SK-N-SH treated with all-trans-retinoic acid at 6 μM for 48 hours (cell line): ENCODE measurements at regions not wholly inside any gene's neighbourhood (a gene's known extent, or its start where the extent isn't known, plus 50 kb on each side); places are given as distances from the start of the nearest gene placed in this dataset.

Experiments used
- ATAC-seq: fragments of 200-7000 bp; cut with Tn5 transposase; 3 replicates; pipeline ENCODE4 v1.9.1; 2020; ENCODE audit warnings: mild to moderate bottlenecking, moderate library complexity
- ARNTL ChIP-seq: fragments of 450-650 bp; formaldehyde crosslinking; IDR thresholded peaks from 2 replicates; pipeline ENCODE4 v1.5.0; 2020; ENCODE audit warnings: low read depth, mild to moderate bottlenecking, moderate library complexity, borderline replicate concordance
- BACH2 ChIP-seq: fragments of 250-450 bp; sonication (Bioruptor Pico); IDR thresholded peaks from 2 replicates; pipeline ENCODE4 v1.9.0; 2021; ENCODE audit warnings: mild to moderate bottlenecking, borderline replicate concordance
- CSDC2 ChIP-seq: fragments of 250-450 bp; sonication (Bioruptor Pico); IDR thresholded peaks from 2 replicates; pipeline ENCODE4 v1.5.0; 2020; ENCODE audit warnings: mild to moderate bottlenecking, moderate library complexity
- ESRRG ChIP-seq: fragments of 250-450 bp; sonication (Bioruptor Pico); IDR thresholded peaks from 2 replicates; pipeline ENCODE4 v1.6.1; 2021; ENCODE audit warnings: mild to moderate bottlenecking
- GLIS3 ChIP-seq: fragments of 250-450 bp; sonication (Bioruptor Pico); IDR thresholded peaks from 2 replicates; pipeline ENCODE4 v1.5.0; 2020; ENCODE audit warnings: mild to moderate bottlenecking, moderate library complexity
- ISL1 ChIP-seq: fragments of 250-450 bp; sonication (Bioruptor Pico); IDR thresholded peaks from 2 replicates; pipeline ENCODE4 v2.1.2; 2022; ENCODE audit warnings: mild to moderate bottlenecking, moderate library complexity
- OSR1 ChIP-seq: fragments of 250-450 bp; sonication (Bioruptor Pico); IDR thresholded peaks from 2 replicates; pipeline ENCODE4 v1.8.0; 2022; ENCODE audit warnings: moderate library complexity, mild to moderate bottlenecking, inconsistent platforms
- PPARA ChIP-seq: fragments of 250-450 bp; sonication (Bioruptor Pico); IDR thresholded peaks from 2 replicates; pipeline ENCODE4 v1.5.0; 2020; ENCODE audit warnings: mild to moderate bottlenecking, borderline replicate concordance
- RARB ChIP-seq: fragments of 250-450 bp; sonication (Bioruptor Pico); IDR thresholded peaks from 2 replicates; pipeline ENCODE4 v1.8.0; 2021; ENCODE audit warnings: mild to moderate bottlenecking, moderate library complexity
- SNAI2 ChIP-seq: fragments of 250-450 bp; sonication (Bioruptor Pico); IDR thresholded peaks from 2 replicates; pipeline ENCODE4 v1.5.0; 2020; ENCODE audit warnings: mild to moderate bottlenecking, moderate library complexity
- TCF4 ChIP-seq: fragments of 250-450 bp; sonication (Bioruptor Pico); IDR thresholded peaks from 2 replicates; pipeline ENCODE4 v1.8.0; 2021; ENCODE audit warnings: mild to moderate bottlenecking, moderate library complexity, borderline replicate concordance
- TOX ChIP-seq: fragments of 250-450 bp; sonication (Bioruptor Pico); IDR thresholded peaks from 2 replicates; pipeline ENCODE4 v1.8.0; 2021; ENCODE audit warnings: mild to moderate bottlenecking, moderate library complexity, borderline replicate concordance
- ZC3H10 ChIP-seq: fragments of 250-450 bp; sonication (Bioruptor Pico); IDR thresholded peaks from 2 replicates; pipeline ENCODE4 v1.5.1; 2021; ENCODE audit warnings: mild to moderate bottlenecking, moderate library complexity
- ZFP30 ChIP-seq: fragments of 450-650 bp; formaldehyde crosslinking; IDR thresholded peaks from 2 replicates; pipeline ENCODE4 v1.5.0; 2022; ENCODE audit warnings: mild to moderate bottlenecking, moderate library complexity
- ZNF565 ChIP-seq: fragments of 450-650 bp; formaldehyde crosslinking; conservative IDR thresholded peaks from 2 replicates; pipeline ENCODE4 v1.5.0; 2020; ENCODE audit warnings: low read depth, mild to moderate bottlenecking, moderate library complexity
- ZNF70 ChIP-seq: fragments of 450-650 bp; formaldehyde crosslinking; IDR thresholded peaks from 2 replicates; pipeline ENCODE4 v1.5.0; 2020; ENCODE audit warnings: mild to moderate bottlenecking, moderate library complexity
- ZNF8 ChIP-seq: fragments of 450-650 bp; formaldehyde crosslinking; IDR thresholded peaks from 2 replicates; pipeline ENCODE4 v1.5.0; 2020; ENCODE audit warnings: mild to moderate bottlenecking, moderate library complexity
- TF ChIP-seq, protein P1 (sequence below): fragments of 250-450 bp; sonication (Bioruptor Pico); IDR thresholded peaks from 2 replicates; pipeline ENCODE4 v1.8.0; 2020; ENCODE audit warnings: mild to moderate bottlenecking, moderate library complexity, borderline replicate concordance
- TF ChIP-seq, protein P2 (sequence below): fragments of 250-450 bp; sonication (Bioruptor Pico); IDR thresholded peaks from 2 replicates; pipeline ENCODE4 v1.5.0; 2020; ENCODE audit warnings: mild to moderate bottlenecking, moderate library complexity
- TF ChIP-seq, protein P3 (sequence below): fragments of 250-450 bp; sonication (Bioruptor Pico); IDR thresholded peaks from 2 replicates; pipeline ENCODE4 v1.8.0; 2021; ENCODE audit warnings: low read depth, mild to moderate bottlenecking, moderate library complexity, borderline replicate concordance

DNA sequence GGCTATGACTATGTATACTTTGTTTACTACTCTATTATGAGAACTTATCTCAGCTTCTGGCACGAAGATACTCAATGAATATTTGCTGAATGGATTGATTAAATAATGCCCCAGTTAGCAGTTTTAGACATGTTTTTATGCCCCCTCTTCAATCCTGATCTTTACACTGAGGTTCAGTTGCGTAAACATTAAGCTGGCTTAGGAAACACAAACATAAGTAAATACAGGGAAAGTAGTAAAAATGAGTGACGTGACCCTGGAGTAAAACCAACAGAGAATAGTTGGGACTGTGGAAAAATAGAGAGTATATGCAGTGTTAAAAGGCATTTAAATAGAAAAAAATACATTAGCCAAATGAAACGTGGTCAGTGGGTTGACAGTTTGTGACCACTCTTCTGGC, 387.0 kb upstream of the ACTRT1 start:
- ATAC-seq, result no peak

DNA sequence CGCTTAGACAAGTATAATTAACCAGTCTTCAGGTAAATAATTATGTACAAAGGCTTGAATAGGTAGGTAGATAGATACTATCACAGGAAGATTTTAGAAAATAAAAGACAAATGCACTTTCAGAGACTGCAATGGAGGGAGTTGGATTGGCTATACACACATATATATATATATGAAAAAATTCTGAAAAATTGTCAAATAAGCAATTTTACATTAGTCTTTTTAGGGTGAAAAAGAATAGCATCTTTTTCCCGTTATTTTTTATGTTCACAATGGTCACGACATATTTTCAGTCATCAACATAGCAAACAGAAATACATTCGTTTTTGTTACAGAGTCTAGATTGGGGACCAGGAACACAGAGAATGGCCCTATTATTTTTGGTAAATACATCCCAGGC, 385.9 kb upstream of the ACTRT1 start:
- TF ChIP-seq CSDC2 (CRISPR knock-in tag), result no peak
- no peak for TF ChIP-seq BACH2 (CRISPR knock-in tag)
- no peak for TF ChIP-seq OSR1 (CRISPR knock-in tag)
- TF ChIP-seq ZFP30 (CRISPR knock-in tag), result no peak

More for the DNA sequence above, 387.0 kb upstream of the ACTRT1 start:
- TF ChIP-seq, protein P1, sequence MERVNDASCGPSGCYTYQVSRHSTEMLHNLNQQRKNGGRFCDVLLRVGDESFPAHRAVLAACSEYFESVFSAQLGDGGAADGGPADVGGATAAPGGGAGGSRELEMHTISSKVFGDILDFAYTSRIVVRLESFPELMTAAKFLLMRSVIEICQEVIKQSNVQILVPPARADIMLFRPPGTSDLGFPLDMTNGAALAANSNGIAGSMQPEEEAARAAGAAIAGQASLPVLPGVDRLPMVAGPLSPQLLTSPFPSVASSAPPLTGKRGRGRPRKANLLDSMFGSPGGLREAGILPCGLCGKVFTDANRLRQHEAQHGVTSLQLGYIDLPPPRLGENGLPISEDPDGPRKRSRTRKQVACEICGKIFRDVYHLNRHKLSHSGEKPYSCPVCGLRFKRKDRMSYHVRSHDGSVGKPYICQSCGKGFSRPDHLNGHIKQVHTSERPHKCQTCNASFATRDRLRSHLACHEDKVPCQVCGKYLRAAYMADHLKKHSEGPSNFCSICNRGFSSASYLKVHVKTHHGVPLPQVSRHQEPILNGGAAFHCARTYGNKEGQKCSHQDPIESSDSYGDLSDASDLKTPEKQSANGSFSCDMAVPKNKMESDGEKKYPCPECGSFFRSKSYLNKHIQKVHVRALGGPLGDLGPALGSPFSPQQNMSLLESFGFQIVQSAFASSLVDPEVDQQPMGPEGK (CRISPR knock-in tag), result no peak
- TF ChIP-seq, protein P2, sequence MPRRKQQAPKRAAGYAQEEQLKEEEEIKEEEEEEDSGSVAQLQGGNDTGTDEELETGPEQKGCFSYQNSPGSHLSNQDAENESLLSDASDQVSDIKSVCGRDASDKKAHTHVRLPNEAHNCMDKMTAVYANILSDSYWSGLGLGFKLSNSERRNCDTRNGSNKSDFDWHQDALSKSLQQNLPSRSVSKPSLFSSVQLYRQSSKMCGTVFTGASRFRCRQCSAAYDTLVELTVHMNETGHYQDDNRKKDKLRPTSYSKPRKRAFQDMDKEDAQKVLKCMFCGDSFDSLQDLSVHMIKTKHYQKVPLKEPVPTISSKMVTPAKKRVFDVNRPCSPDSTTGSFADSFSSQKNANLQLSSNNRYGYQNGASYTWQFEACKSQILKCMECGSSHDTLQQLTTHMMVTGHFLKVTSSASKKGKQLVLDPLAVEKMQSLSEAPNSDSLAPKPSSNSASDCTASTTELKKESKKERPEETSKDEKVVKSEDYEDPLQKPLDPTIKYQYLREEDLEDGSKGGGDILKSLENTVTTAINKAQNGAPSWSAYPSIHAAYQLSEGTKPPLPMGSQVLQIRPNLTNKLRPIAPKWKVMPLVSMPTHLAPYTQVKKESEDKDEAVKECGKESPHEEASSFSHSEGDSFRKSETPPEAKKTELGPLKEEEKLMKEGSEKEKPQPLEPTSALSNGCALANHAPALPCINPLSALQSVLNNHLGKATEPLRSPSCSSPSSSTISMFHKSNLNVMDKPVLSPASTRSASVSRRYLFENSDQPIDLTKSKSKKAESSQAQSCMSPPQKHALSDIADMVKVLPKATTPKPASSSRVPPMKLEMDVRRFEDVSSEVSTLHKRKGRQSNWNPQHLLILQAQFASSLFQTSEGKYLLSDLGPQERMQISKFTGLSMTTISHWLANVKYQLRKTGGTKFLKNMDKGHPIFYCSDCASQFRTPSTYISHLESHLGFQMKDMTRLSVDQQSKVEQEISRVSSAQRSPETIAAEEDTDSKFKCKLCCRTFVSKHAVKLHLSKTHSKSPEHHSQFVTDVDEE (CRISPR knock-in tag), result no peak
- TF ChIP-seq PPARA (CRISPR knock-in tag) (no peak), CSDC2 (CRISPR knock-in tag) (no peak)

DNA sequence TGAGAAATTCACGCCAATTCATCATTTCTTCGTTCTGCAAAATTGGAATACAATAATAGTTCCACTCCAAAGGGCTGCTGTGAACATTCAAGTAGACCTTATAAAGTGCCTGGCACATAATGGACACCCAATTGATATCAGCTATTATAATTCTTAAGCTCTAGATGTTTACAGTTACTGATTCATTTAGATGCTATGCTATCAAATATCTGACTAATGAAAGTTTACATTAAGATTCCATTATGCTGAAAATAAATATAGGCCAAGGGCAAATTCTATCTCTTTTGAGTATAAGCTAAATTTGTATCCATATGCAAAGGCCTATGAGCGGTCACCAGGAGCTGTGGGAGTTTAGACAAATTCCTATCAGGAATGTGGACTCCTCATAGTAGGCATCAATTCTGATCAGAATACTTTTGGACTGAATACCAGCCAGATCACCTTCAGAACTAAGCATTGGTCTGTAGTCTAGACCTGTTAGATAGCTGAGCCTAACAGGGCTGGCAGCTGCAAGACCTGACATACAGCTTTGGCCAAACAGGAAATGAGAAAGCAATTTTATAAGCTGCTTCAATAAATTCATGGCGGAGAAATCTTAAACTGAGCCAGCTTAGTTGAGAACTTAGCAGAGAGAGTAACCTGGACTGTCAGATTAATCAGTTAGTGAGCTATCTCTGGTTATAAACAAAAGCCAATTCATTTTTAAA, 384.3 kb upstream of the ACTRT1 start:
- TF ChIP-seq ZC3H10 (CRISPR knock-in tag) (no peak), TOX (no peak)
- TF ChIP-seq, protein P2 (CRISPR knock-in tag), result no peak

More for the DNA sequence above, 385.9 kb upstream of the ACTRT1 start:
- ATAC-seq, result no peak

DNA sequence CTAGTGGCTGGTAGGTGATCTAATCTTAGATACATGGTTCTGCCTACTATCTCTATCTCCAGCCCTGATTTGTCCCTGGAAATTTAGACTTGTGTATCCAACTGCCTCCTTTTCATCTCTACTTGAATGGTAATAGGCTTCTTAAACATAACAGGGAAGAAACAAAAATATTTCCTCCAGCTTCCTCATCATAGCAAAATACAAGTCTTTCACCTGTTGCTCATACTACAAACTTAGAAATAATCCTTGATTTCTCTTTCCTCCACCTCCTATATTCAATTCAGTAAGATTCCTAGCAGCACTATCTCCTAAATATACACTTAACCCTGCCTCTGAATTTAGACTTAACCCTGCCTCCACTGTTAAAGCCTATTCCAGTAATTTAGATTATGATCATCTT, 373.3 kb upstream of the ACTRT1 start:
- ATAC-seq, result no peak
- TF ChIP-seq SNAI2 (CRISPR knock-in tag) (no peak), ZFP30 (CRISPR knock-in tag) (no peak), PPARA (CRISPR knock-in tag) (no peak), BACH2 (CRISPR knock-in tag) (no peak), RARB (CRISPR knock-in tag) (no peak), ISL1 (no peak), TOX (no peak), ARNTL (CRISPR knock-in tag) (no peak), TCF4 (CRISPR knock-in tag) (no peak), ZNF70 (no peak), ESRRG (CRISPR knock-in tag) (no peak), ZNF8 (no peak), OSR1 (CRISPR knock-in tag) (no peak), GLIS3 (CRISPR knock-in tag) (no peak), ZNF565 (CRISPR knock-in tag) (no peak)
- TF ChIP-seq, protein P2 (CRISPR knock-in tag), result no peak
- TF ChIP-seq, protein P3, sequence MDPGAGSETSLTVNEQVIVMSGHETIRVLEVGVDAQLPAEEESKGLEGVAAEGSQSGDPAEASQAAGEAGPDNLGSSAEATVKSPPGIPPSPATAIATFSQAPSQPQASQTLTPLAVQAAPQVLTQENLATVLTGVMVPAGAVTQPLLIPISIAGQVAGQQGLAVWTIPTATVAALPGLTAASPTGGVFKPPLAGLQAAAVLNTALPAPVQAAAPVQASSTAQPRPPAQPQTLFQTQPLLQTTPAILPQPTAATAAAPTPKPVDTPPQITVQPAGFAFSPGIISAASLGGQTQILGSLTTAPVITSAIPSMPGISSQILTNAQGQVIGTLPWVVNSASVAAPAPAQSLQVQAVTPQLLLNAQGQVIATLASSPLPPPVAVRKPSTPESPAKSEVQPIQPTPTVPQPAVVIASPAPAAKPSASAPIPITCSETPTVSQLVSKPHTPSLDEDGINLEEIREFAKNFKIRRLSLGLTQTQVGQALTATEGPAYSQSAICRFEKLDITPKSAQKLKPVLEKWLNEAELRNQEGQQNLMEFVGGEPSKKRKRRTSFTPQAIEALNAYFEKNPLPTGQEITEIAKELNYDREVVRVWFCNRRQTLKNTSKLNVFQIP (CRISPR knock-in tag), result no peak
- TF ChIP-seq, protein P1 (CRISPR knock-in tag), result no peak

More for the DNA sequence above, 384.3 kb upstream of the ACTRT1 start:
- ATAC-seq, result no peak
